Glutamatergic neuron (in vitro differentiated cells): ENCODE measurements at regions not wholly inside any gene's neighbourhood (a gene's known extent, or its start where the extent isn't known, plus 50 kb on each side); places are given as distances from the start of the nearest gene placed in this dataset.

Experiments
- DNase-seq: peaks from one replicate; pipeline ENCODE4 v3.0.0; 2022
- H3K27ac Mint-ChIP-seq: one replicate; pipeline ENCODE4 v1.8.0; 2020; ENCODE audit warnings: mild to moderate bottlenecking, mixed read lengths, inconsistent platforms; ENCODE audit not compliant: unreplicated experiment
- H3K27me3 Mint-ChIP-seq: one replicate; pipeline ENCODE4 v1.8.0; 2020; ENCODE audit warnings: mild to moderate bottlenecking, moderate library complexity, mixed read lengths, inconsistent platforms; ENCODE audit not compliant: unreplicated experiment
- H3K36me3 Mint-ChIP-seq: one replicate; pipeline ENCODE4 v1.8.0; 2020; ENCODE audit warnings: mild to moderate bottlenecking, mixed read lengths, inconsistent platforms; ENCODE audit not compliant: unreplicated experiment
- H3K4me1 Mint-ChIP-seq: one replicate; pipeline ENCODE4 v1.8.0; 2020; ENCODE audit warnings: mild to moderate bottlenecking, low read depth, mixed read lengths, inconsistent platforms; ENCODE audit not compliant: unreplicated experiment
- H3K4me3 Mint-ChIP-seq: one replicate; pipeline ENCODE4 v1.8.0; 2020; ENCODE audit warnings: mild to moderate bottlenecking, mixed read lengths, inconsistent platforms; ENCODE audit not compliant: unreplicated experiment
- H3K9me3 Mint-ChIP-seq: one replicate; pipeline ENCODE4 v1.8.0; 2020; ENCODE audit warnings: mild to moderate bottlenecking, moderate library complexity, mixed read lengths, inconsistent platforms; ENCODE audit not compliant: unreplicated experiment
- TF ChIP-seq, protein P1 (sequence below): fragments of 200-600 bp; sonication (generic); IDR thresholded peaks from one replicate; pipeline ENCODE4 v1.5.0; 2021; ENCODE audit not compliant: partially characterized antibody, unreplicated experiment

DNA sequence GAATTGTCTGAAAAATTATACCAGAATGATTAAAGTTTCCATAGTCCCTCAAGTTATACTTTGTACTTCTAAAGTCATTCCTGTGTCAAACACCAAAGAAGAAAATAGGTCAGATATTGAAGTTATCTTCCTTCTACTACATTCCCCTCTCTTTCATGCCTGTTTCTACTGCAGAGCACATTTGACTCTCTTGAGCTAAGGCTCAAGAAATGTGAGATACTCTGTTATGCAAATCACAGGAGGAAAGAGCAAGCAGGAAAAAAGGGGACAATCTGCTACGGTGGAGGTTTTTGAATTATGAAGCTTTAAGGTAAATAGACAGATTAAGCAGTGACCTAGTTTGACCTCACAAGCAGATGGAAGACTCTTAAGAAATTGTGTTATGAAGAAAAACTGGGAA is 198.9 kb upstream of the LDB2 start:
- no peak for DNase-seq
- Mint-ChIP-seq H3K4me3 (no peak overlapping the region), H3K9me3 (no peaks in the 10 kb centered on the region), H3K36me3 (no peaks in the 10 kb centered on the region), H3K27ac (no peak overlapping the region), H3K4me1 (no peaks in the 10 kb centered on the region), H3K27me3 (no peaks in the 10 kb centered on the region)
- TF ChIP-seq, protein P1, sequence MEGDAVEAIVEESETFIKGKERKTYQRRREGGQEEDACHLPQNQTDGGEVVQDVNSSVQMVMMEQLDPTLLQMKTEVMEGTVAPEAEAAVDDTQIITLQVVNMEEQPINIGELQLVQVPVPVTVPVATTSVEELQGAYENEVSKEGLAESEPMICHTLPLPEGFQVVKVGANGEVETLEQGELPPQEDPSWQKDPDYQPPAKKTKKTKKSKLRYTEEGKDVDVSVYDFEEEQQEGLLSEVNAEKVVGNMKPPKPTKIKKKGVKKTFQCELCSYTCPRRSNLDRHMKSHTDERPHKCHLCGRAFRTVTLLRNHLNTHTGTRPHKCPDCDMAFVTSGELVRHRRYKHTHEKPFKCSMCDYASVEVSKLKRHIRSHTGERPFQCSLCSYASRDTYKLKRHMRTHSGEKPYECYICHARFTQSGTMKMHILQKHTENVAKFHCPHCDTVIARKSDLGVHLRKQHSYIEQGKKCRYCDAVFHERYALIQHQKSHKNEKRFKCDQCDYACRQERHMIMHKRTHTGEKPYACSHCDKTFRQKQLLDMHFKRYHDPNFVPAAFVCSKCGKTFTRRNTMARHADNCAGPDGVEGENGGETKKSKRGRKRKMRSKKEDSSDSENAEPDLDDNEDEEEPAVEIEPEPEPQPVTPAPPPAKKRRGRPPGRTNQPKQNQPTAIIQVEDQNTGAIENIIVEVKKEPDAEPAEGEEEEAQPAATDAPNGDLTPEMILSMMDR: no peak

DNA sequence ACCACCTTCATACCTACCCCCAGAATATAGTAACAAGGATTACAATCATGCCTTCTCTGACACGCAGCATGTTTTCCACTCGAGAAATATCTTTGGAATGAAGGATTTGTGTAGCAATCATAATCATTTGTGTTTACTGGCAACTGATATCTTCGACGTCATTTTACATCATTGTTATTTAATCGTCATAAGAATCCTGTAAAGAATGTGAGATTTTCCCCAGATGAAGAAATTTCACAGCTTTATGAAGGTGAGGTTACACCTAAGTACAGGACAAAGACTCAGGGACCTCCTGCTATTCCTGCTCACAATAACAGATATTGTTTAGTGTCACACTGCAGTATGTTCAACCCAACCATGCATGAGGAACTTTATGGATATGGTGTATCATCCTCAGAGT is 198.2 kb upstream of the LDB2 start:
- no peak overlapping the region for H3K4me3 Mint-ChIP-seq
- no peak overlapping the region for H3K27ac Mint-ChIP-seq
- H3K27me3 Mint-ChIP-seq: no peaks in the 10 kb centered on the region
- TF ChIP-seq, protein P1: no peak
- H3K9me3 Mint-ChIP-seq: no peaks in the 10 kb centered on the region
- H3K4me1 Mint-ChIP-seq: no peaks in the 10 kb centered on the region
- H3K36me3 Mint-ChIP-seq: no peaks in the 10 kb centered on the region
- no peak for DNase-seq

DNA sequence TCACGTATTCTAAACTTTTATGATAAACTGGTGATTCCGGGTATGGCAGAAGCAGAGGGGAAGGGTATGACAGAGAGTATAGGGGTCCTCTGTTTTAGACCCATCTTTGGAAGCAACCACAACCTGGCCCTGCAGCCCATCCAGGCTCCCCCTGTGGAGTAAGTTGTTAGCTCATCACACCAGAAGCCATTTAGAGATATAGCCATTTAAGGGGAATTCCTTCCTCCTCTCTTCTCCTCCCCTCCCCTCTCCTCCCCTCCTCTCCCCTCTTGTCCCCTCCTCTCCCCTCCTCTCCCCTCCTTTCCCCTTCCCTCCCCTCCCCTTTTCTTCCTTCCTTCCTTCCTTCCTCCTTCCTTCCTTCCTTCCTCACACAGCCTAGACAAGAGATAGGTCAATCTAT is 197.3 kb upstream of the LDB2 start:
- no peaks in the 10 kb centered on the region for H3K9me3 Mint-ChIP-seq
- no peaks in the 10 kb centered on the region for H3K4me1 Mint-ChIP-seq
- TF ChIP-seq, protein P1: no peak
- H3K36me3 Mint-ChIP-seq: no peaks in the 10 kb centered on the region
- no peak for DNase-seq
- H3K4me3 Mint-ChIP-seq: no peak overlapping the region
- no peaks in the 10 kb centered on the region for H3K27me3 Mint-ChIP-seq
- no peak overlapping the region for H3K27ac Mint-ChIP-seq

DNA sequence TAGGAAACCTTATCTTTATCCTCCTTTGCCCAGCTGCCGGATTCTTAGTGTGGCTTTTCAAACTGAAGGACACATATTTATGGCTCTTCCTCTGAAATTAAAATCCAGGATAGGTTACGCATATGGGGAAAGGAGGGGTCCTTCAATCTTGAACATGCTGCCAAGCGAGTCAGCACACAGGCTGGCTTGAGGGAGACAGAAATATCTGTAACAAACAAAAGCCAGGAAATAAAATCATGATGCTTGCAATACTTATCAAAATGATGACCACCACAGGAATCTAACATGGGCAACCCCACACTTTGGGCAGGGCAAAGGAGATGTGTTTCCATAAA is 196.4 kb upstream of the LDB2 start:
- Mint-ChIP-seq H3K27ac (no peak overlapping the region), H3K4me1 (no peaks in the 10 kb centered on the region), H3K9me3 (no peaks in the 10 kb centered on the region), H3K4me3 (no peak overlapping the region), H3K27me3 (no peaks in the 10 kb centered on the region), H3K36me3 (no peaks in the 10 kb centered on the region)
- no peak for DNase-seq
- TF ChIP-seq, protein P1: no peak

DNA sequence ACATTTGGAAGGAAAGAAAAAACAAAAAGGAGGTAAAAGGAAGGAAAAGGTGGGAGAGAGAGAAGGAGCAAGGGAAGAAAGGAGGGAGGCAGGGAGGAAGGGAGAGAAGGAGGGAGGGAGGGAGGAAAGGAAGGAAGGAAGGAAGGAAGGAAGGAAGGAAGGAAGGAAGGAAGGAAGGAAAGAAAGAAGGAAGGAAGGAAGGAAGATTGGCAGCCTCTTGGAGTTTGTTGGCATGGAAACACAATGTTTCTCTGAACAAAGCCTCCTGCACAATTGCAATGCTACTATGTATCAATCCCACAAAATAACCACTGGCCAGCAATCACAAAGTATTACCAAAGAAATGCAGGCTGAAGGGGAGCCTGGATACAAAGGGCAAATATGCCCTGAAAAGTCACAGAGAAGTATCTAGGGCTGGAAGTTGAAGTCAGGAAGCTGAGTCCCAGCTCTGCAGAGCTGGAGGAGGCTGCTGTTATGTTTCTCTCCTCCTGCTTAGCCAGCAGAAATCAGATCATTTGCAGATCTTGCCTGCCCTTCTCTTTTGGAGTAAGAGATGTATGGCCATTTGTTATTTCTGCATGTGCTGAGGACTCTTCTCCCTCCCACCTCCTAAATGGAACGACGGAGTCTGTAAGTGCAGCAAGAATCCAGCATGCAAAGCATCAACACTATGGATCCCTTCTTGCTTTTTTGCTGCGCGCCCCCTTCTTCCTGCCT is 195.9 kb upstream of the LDB2 start:
- no peak for DNase-seq
- H3K9me3 Mint-ChIP-seq: no peaks in the 10 kb centered on the region
- H3K4me3 Mint-ChIP-seq: no peak overlapping the region
- H3K36me3 Mint-ChIP-seq: no peaks in the 10 kb centered on the region
- no peaks in the 10 kb centered on the region for H3K4me1 Mint-ChIP-seq
- H3K27ac Mint-ChIP-seq: no peak overlapping the region
- TF ChIP-seq, protein P1: no peak
- H3K27me3 Mint-ChIP-seq: no peaks in the 10 kb centered on the region
